Fibroblast of the aortic adventitia (primary cell): ENCODE measurements at regions not wholly inside any gene's neighbourhood (a gene's known extent, or its start where the extent isn't known, plus 50 kb on each side); places are given as distances from the start of the nearest gene placed in this dataset.
A peak's percentile ranks its signal among the peaks of the same experiment; 100 is the strongest.

Experiments
- DNase-seq: peaks from one replicate; pipeline ENCODE4 v3.0.0-alpha.2; 2010; ENCODE audit warnings: low read depth
- H3K4me3 ChIP-seq: 2 replicates; pipeline ENCODE4 v1.5.1; 2011; ENCODE audit warnings: low read depth, mild to moderate bottlenecking, control low read depth, low read length, moderate library complexity
- TF ChIP-seq, protein P1 (sequence below): IDR thresholded peaks from 2 replicates; pipeline ENCODE4 v1.5.1; 2011; ENCODE audit warnings: mild to moderate bottlenecking, low read length, control low read depth, inconsistent platforms; ENCODE audit not compliant: insufficient read depth

DNA sequence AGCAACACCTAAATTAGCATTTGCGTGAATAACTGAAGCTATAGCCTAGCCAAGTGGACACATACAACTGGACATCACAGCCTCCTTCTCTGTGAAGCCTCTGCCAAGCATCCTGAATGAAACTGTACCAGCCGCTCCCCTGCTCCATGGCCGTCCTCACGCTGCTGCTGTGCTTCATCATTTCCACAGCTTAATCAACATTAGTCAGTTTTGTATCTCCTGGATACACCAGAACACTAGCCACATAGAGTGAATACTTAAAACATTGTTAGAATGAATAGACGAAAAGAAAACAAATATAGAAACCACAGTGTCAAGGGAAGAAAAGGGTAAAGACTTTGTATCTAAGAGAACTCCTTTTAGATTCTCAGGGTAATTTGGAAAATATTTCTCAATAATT, 1526.9 kb downstream of the EFNB2 start:
- no peak overlapping the region for H3K4me3 ChIP-seq
- TF ChIP-seq, protein P1, sequence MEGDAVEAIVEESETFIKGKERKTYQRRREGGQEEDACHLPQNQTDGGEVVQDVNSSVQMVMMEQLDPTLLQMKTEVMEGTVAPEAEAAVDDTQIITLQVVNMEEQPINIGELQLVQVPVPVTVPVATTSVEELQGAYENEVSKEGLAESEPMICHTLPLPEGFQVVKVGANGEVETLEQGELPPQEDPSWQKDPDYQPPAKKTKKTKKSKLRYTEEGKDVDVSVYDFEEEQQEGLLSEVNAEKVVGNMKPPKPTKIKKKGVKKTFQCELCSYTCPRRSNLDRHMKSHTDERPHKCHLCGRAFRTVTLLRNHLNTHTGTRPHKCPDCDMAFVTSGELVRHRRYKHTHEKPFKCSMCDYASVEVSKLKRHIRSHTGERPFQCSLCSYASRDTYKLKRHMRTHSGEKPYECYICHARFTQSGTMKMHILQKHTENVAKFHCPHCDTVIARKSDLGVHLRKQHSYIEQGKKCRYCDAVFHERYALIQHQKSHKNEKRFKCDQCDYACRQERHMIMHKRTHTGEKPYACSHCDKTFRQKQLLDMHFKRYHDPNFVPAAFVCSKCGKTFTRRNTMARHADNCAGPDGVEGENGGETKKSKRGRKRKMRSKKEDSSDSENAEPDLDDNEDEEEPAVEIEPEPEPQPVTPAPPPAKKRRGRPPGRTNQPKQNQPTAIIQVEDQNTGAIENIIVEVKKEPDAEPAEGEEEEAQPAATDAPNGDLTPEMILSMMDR = no peak
- DNase-seq = no peak

DNA sequence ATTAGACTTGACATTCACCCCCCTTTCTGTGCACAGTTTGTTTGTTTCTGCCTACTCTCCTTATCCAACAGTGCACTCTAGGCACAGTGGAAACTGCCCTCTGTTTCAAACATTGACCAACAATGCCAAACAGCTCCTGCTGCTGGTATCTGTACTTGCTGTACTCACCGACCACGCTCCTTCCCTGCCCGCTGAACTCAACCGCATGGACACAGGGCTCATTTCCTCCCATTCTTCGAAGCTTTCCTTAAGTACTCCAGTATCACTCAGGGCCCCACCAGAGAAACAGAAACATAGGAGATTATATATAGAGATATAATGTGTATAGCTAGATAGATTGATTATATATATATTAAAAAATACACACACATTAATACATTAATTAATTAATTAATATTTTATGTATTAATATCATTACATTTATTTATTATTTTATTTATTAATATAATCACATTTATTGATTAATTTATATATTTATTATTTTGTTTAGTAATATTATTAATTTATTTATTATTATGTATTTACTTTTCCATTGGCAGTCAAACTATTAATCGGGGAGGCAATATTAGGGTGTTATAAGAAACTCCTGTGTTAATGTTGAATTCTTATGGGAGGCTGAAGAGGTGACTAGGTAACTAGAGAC, 1528.2 kb downstream of the EFNB2 start:
- TF ChIP-seq, protein P1 = no peak
- H3K4me3 ChIP-seq = no peak overlapping the region
- DNase-seq = no peak

- TF ChIP-seq, protein P1 = no peak
- no peak for DNase-seq
Observed at GRCh38 chr13:104996022-104996421, 1539.4 kb downstream of the EFNB2 start.

GRCh38 chr13:104993708-104994107, 1541.8 kb downstream of the EFNB2 start:
- DNase-seq = no peak
- no peak overlapping the region for H3K4me3 ChIP-seq
- TF ChIP-seq, protein P1 = no peak

More at GRCh38 chr13:104996022-104996421, 1539.4 kb downstream of the EFNB2 start:
- H3K4me3 ChIP-seq = no peak overlapping the region

DNA sequence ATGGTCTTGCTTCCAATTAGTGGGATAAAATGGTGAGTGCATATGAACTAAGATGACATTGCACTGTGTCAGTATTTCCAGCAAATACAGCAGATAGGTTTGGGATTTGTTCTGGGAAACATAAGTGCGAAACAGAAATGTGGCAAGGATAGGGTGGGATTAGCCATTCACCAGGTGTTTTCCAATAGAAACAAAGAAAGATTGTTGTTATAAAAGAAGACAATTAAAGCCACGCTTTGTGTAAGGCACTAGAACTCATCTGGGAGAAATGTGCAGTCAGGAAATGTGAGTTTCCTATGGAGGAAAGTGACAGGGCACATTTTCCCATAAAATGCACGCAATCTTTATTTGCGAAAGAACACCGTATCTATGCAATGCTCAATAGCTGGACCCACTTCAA, 1547.8 kb downstream of the EFNB2 start:
- TF ChIP-seq, protein P1 = no peak
- no peak overlapping the region for H3K4me3 ChIP-seq

DNA sequence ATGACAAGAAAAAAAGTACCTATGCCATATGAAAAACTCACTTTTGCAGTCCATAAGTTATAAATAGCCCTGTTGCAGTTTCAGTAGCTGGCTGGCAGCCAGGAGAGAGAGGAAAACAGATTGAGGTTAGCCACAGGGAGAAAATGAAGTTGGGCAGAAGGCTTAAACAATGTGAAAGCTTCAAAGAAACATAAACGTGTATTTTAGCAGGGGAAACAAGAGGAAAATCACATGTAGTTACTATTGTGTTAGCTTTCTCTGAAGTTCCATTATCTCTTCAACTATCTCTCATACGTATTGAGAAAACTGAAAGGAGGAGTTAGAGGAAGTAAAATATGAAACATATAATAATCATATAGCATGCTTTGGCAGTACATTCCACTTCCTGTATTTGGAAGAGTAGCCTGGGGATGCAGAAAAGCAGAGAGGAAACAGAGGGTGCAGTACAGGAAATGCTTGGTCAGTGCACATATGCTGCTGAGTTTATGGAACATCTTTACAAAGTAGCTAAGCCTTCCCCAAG, 1551.1 kb downstream of the EFNB2 start:
- no peak overlapping the region for H3K4me3 ChIP-seq
- peak; percentile 1 for DNase-seq
- TF ChIP-seq, protein P1 = no peak

More for the DNA sequence above, 1547.8 kb downstream of the EFNB2 start:
- no peak for DNase-seq

DNA sequence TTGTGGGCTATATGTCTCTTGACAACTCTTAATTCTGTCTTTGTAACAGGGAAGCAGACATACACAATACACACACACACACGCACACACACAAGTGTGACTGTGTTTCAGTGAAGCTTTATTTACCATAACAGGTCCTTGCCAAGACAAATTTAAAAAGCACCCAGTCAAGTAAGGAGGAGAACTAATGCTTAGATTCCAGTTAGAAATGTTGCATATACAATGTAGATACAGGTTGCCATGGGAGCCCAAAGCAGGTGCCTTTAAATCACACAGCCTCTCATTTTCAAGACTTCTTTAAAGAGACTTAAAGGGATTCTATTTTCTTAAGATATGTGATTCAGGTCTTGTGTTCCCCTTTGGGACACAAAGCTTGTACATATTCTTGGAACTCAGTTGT, 1551.9 kb downstream of the EFNB2 start:
- TF ChIP-seq, protein P1 = no peak
- no peak overlapping the region for H3K4me3 ChIP-seq
- no peak for DNase-seq
